SK-N-SH (cell line): ENCODE measurements at regions not wholly inside any gene's neighbourhood (a gene's known extent, or its start where the extent isn't known, plus 50 kb on each side); places are given as distances from the start of the nearest gene placed in this dataset.

Experiments
- CTCF ChIA-PET: fragments of 300-600, 350-600 bp; formaldehyde crosslinking; extraction: SDS; loops from one replicate; lab custom pipeline; 2021; lab: Yijun Ruan, JAX
- POLR2A ChIA-PET: fragments of 350-600 bp; sonication (Branson Sonifier 250); formaldehyde crosslinking; extraction: SDS; loops from one replicate; lab custom pipeline; 2020; ENCODE audit warnings: antibody characterized with exemption, inconsistent platforms; lab: Yijun Ruan, JAX
- DNase-seq: peaks from one replicate; pipeline ENCODE4 v3.0.0; 2012
- H2AFZ ChIP-seq: fragments of 200-600 bp; sonication (generic); 2 replicates; pipeline ENCODE4 v1.8.1; 2016; ENCODE audit warnings: antibody characterized with exemption, mild to moderate bottlenecking, low read depth
- H3F3A ChIP-seq: fragments of 200-600 bp; sonication (generic); replicated peaks from 2 replicates; pipeline ENCODE3; 2016; ENCODE audit warnings: antibody characterized with exemption, mild to moderate bottlenecking; ENCODE audit not compliant: insufficient read depth
- H3K27ac ChIP-seq, 2 experiments: fragments of 200-500 bp in 1 of 2; fragments of 200-600 bp in 1 of 2; sonication (Bioruptor generic) in 1 of 2; sonication (generic), shearing (Covaris generic) in 1 of 2; 2 replicates each; pipeline versions ENCODE4 v1.5.1 to v1.6.1; 2014 to 2016; ENCODE audit warnings: low read depth in 2 of 2, inconsistent platforms in 1 of 2, low read length in 1 of 2, mild to moderate bottlenecking in 1 of 2, mixed read lengths in 1 of 2
- H3K27me3 ChIP-seq: fragments of 200-600 bp; sonication (generic), shearing (Covaris generic); 2 replicates; pipeline ENCODE4 v1.6.1; 2016; ENCODE audit warnings: mixed run types; ENCODE audit not compliant: insufficient read depth
- H3K36me3 ChIP-seq, 2 experiments: fragments of 200-500 bp in 1 of 2; fragments of 200-600 bp in 1 of 2; sonication (Bioruptor generic) in 1 of 2; sonication (generic) in 1 of 2; replicated peaks in 1 of 2; 2 replicates each; pipeline versions ENCODE3 to v1.5.1; 2014 to 2016; ENCODE audit warnings: low read length in 1 of 2, mild to moderate bottlenecking in 1 of 2; ENCODE audit not compliant: insufficient read depth in 2 of 2, control insufficient read depth in 1 of 2
- H3K4me1 ChIP-seq, 2 experiments: fragments of 200-500 bp in 1 of 2; fragments of 200-600 bp in 1 of 2; sonication (Bioruptor generic) in 1 of 2; sonication (generic), shearing (Covaris generic) in 1 of 2; 2 replicates each; pipeline versions ENCODE4 v1.5.1 to v1.6.1; 2014 to 2016; ENCODE audit warnings: low read depth in 1 of 2, low read length in 1 of 2, mixed run types in 1 of 2; ENCODE audit not compliant: insufficient read depth in 2 of 2, control insufficient read depth in 1 of 2
- H3K4me2 ChIP-seq: fragments of 200-600 bp; sonication (generic), shearing (Covaris generic); 2 replicates; pipeline ENCODE4 v1.6.1; 2017; ENCODE audit warnings: mixed run types
- H3K4me3 ChIP-seq, 2 experiments: fragments of 200-500 bp in 1 of 2; fragments of 200-600 bp in 1 of 2; sonication (Bioruptor generic) in 1 of 2; sonication (generic), shearing (Covaris generic) in 1 of 2; 2 replicates each; pipeline versions ENCODE4 v1.5.1 to v1.8.1; 2014 to 2016; ENCODE audit warnings: low read depth in 2 of 2, inconsistent platforms in 1 of 2, low read length in 1 of 2, mild to moderate bottlenecking in 1 of 2, mixed read lengths in 1 of 2, moderate library complexity in 1 of 2
- H3K79me2 ChIP-seq: fragments of 200-600 bp; sonication (generic); 2 replicates; pipeline ENCODE4 v1.8.1; 2017; ENCODE audit warnings: mild to moderate bottlenecking; ENCODE audit not compliant: insufficient read depth
- H3K9ac ChIP-seq: fragments of 200-600 bp; sonication (generic); 2 replicates; pipeline ENCODE4 v1.6.1; 2017; ENCODE audit warnings: mixed run types
- H3K9me2 ChIP-seq: fragments of 200-600 bp; sonication (generic); 2 replicates; pipeline ENCODE4 v1.6.1; 2017; ENCODE audit warnings: mixed run types
- H3K9me3 ChIP-seq: fragments of 200-600 bp; sonication (generic); 2 replicates; pipeline ENCODE4 v1.6.1; 2017; ENCODE audit warnings: mixed run types, mild to moderate bottlenecking, moderate library complexity
- H4K20me1 ChIP-seq: fragments of 200-600 bp; sonication (generic); 2 replicates; pipeline ENCODE4 v1.6.1; 2017; ENCODE audit warnings: mild to moderate bottlenecking, mixed run types; ENCODE audit not compliant: insufficient read depth
- CHD2 ChIP-seq: fragments of 150-350 bp; IDR thresholded peaks from 2 replicates; pipeline ENCODE4 v1.6.1; 2018; ENCODE audit warnings: low read length; ENCODE audit not compliant: partially characterized antibody
- CTCF ChIP-seq: fragments of 200-600 bp; sonication (generic); IDR thresholded peaks from 2 replicates; pipeline ENCODE4 v1.6.1; 2017; ENCODE audit warnings: antibody characterized with exemption, mild to moderate bottlenecking, moderate library complexity
- ELF1 ChIP-seq: IDR thresholded peaks from 2 replicates; pipeline ENCODE4 v1.4.0; 2012
- EP300 ChIP-seq, 2 experiments: IDR thresholded peaks; 2 replicates each; pipeline versions ENCODE4 v1.4.0 to v1.6.1; 2012; ENCODE audit warnings: borderline replicate concordance in 1 of 2, low read depth in 1 of 2, low read length in 1 of 2
- EZH2phosphoT487 ChIP-seq: fragments of 200-600 bp; sonication (generic); IDR thresholded peaks from 2 replicates; pipeline ENCODE4 v1.6.1; 2017; ENCODE audit warnings: low read depth, mixed run types, mild to moderate bottlenecking, antibody characterized with exemption, moderate library complexity, borderline replicate concordance
- FOSL2 ChIP-seq: IDR thresholded peaks from 2 replicates; pipeline ENCODE4 v1.4.0; 2012; ENCODE audit warnings: low read depth, mild to moderate bottlenecking, moderate library complexity, borderline replicate concordance
- FOXJ3 ChIP-seq: sonication (generic); formaldehyde crosslinking; IDR thresholded peaks from 2 replicates; pipeline ENCODE4 v1.5.1; 2020; ENCODE audit warnings: mild to moderate bottlenecking, missing genetic modification reagents
- FOXM1 ChIP-seq: IDR thresholded peaks from 2 replicates; pipeline ENCODE4 v1.4.0; 2012; ENCODE audit warnings: low read depth, mild to moderate bottlenecking
- GABPA ChIP-seq: IDR thresholded peaks from 2 replicates; pipeline ENCODE4 v1.4.0; 2012; ENCODE audit warnings: low read depth, mild to moderate bottlenecking
- GATA2 ChIP-seq: sonication (generic); formaldehyde crosslinking; IDR thresholded peaks from 2 replicates; pipeline ENCODE4 v1.5.0; 2020; ENCODE audit warnings: mild to moderate bottlenecking, missing genetic modification reagents
- IRF3 ChIP-seq: fragments of 150-350 bp; IDR thresholded peaks from 2 replicates; pipeline ENCODE4 v1.6.1; 2016; ENCODE audit warnings: mild to moderate bottlenecking, low read depth, low read length
- JUND ChIP-seq: IDR thresholded peaks from 2 replicates; pipeline ENCODE4 v1.4.0; 2012
- MAX ChIP-seq: IDR thresholded peaks from 2 replicates; pipeline ENCODE4 v1.4.0; 2012; ENCODE audit warnings: low read depth
- MEF2A ChIP-seq: IDR thresholded peaks from 2 replicates; pipeline ENCODE4 v1.4.0; 2012; ENCODE audit warnings: low read depth, borderline replicate concordance
- MXI1 ChIP-seq: IDR thresholded peaks from 2 replicates; pipeline ENCODE4 v1.6.1; 2012; ENCODE audit warnings: mild to moderate bottlenecking, low read depth, low read length, improper control_type of control experiment
- NFIC ChIP-seq: IDR thresholded peaks from 2 replicates; pipeline ENCODE4 v1.4.0; 2012; ENCODE audit warnings: borderline replicate concordance
- NRF1 ChIP-seq: IDR thresholded peaks from 2 replicates; pipeline ENCODE4 v1.6.1; 2012; ENCODE audit warnings: low read depth, mild to moderate bottlenecking, low read length
- POLR2AphosphoS5 ChIP-seq: IDR thresholded peaks from 2 replicates; pipeline ENCODE4 v1.6.1; 2012; ENCODE audit warnings: low read depth, low read length
- RAD21 ChIP-seq: IDR thresholded peaks from 2 replicates; pipeline ENCODE4 v1.6.1; 2012; ENCODE audit warnings: mild to moderate bottlenecking, low read length
- RCOR1 ChIP-seq: fragments of 150-350 bp; IDR thresholded peaks from 2 replicates; pipeline ENCODE4 v1.6.1; 2017; ENCODE audit warnings: antibody characterized with exemption, low read length
- REST ChIP-seq: IDR thresholded peaks from 2 replicates; pipeline ENCODE4 v1.6.1; 2012; ENCODE audit warnings: mild to moderate bottlenecking, low read depth, low read length, moderate library complexity
- RFX5 ChIP-seq: IDR thresholded peaks from 2 replicates; pipeline ENCODE4 v1.6.1; 2012; ENCODE audit warnings: mild to moderate bottlenecking, improper control_type of control experiment, low read length
- RXRA ChIP-seq: IDR thresholded peaks from 2 replicates; pipeline ENCODE4 v1.4.0; 2012; ENCODE audit warnings: low read depth, mild to moderate bottlenecking, borderline replicate concordance
- SIN3A ChIP-seq: IDR thresholded peaks from 2 replicates; pipeline ENCODE4 v1.6.1; 2012; ENCODE audit warnings: low read depth, mild to moderate bottlenecking, low read length, moderate library complexity, borderline replicate concordance
- SMC3 ChIP-seq: IDR thresholded peaks from 2 replicates; pipeline ENCODE4 v1.6.1; 2012; ENCODE audit warnings: low read depth, low read length, improper control_type of control experiment
- TAF1 ChIP-seq: IDR thresholded peaks from 2 replicates; pipeline ENCODE4 v1.6.1; 2012; ENCODE audit warnings: low read depth, mild to moderate bottlenecking, low read length, moderate library complexity, borderline replicate concordance
- TCF12 ChIP-seq: IDR thresholded peaks from 2 replicates; pipeline ENCODE4 v1.4.0; 2012
- TEAD4 ChIP-seq: IDR thresholded peaks from 2 replicates; pipeline ENCODE4 v1.4.0; 2012; ENCODE audit warnings: mild to moderate bottlenecking, borderline replicate concordance; ENCODE audit not compliant: insufficient read depth
- USF2 ChIP-seq: fragments of 150-350 bp; IDR thresholded peaks from 2 replicates; pipeline ENCODE4 v1.6.1; 2017; ENCODE audit warnings: antibody characterized with exemption, low read length, low read depth, borderline replicate concordance
- YY1 ChIP-seq: IDR thresholded peaks from 2 replicates; pipeline ENCODE4 v1.4.0; 2012; ENCODE audit warnings: low read depth, mild to moderate bottlenecking
- WGBS: methylation state at CpG from one replicate; pipeline ENCODE4 v1.1.6; 2017; ENCODE audit warnings: low lambda C conversion rate; 5-methylcytosine and 5-hydroxymethylcytosine counted together

GRCh38 chr4:132180020-132180427 lies 969.1 kb upstream of the PCDH10 start:
- Histone ChIP-seq H3K36me3 (no peaks in the 10 kb centered on the region), H3K27ac (peak overlapping the region in 1 of 2 experiments; percentile 50; a peak in 2 of 4 replicates), H3K9me2 (no peaks in the 10 kb centered on the region), H3K4me3 (no peak overlapping the region), H3F3A (peaks cover 6% of the 10 kb centered on the region), H3K9ac (no peak overlapping the region; the same call in 1 of the 2 replicates), H3K79me2 (no peaks in the 10 kb centered on the region), H3K9me3 (no peaks in the 10 kb centered on the region; the same call in 1 of the 2 replicates), H3K4me2 (0 out of 2 replicates have a peak overlapping the region, but pooled peaks have one; percentile 1), H3K4me1 (no peaks in the 10 kb centered on the region), H3K27me3 (no peaks in the 10 kb centered on the region), H4K20me1 (no peaks in the 10 kb centered on the region), H2AFZ (no peak overlapping the region)
- no peak for DNase-seq
- POLR2A ChIA-PET: no interaction called here
- 3% methylated on average over 2 of the region's 2 CpGs for WGBS
- CTCF ChIA-PET: no interaction called here
- TF ChIP-seq TCF12 (peak; percentile 48), RAD21 (no peak), EP300 (IDR thresholded peaks at IDR 0.05; ENCODE audit: borderline replicate concordance in 1 of 2, low read depth in 1 of 2, low read length in 1 of 2) (no peak), REST (no peak), CHD2 (no peak), RXRA (no peak), NRF1 (no peak), MXI1 (no peak), USF2 (no peak), SIN3A (no peak), GATA2 (CRISPR knock-in tag) (no peak), FOXM1 (no peak), FOXJ3 (CRISPR knock-in tag) (no peak), JUND (no peak), EZH2phosphoT487 (no peak), RCOR1 (no peak), YY1 (no peak), RFX5 (no peak), TAF1 (no peak), ELF1 (no peak), FOSL2 (peak; percentile 63; the same call in 1 of the 2 replicates), POLR2AphosphoS5 (no peak), CTCF (no peak), GABPA (no peak), MAX (no peak), NFIC (no peak), SMC3 (no peak), IRF3 (no peak), TEAD4 (peak; percentile 22; the same call in 1 of the 2 replicates), MEF2A (no peak)
